Ovary (tissue), 7 donors: ENCODE measurements at regions not wholly inside any gene's neighbourhood (a gene's known extent, or its start where the extent isn't known, plus 50 kb on each side); places are given as distances from the start of the nearest gene placed in this dataset.

Experiments used
- DNase-seq, 5 donors: peaks; one replicate each; pipeline ENCODE4 v3.0.0-alpha.2; 2019 to 2020
- H3K27ac ChIP-seq, 2 donors: fragments of 200-600 bp; one replicate each; pipeline versions ENCODE4 v1.5.1 to v1.8.0; 2019 to 2022
- H3K27me3 ChIP-seq: fragments of 200-600 bp; one replicate; pipeline ENCODE4 v1.8.0; 2022
- H3K36me3 ChIP-seq: fragments of 200-600 bp; sonication (generic); one replicate; pipeline ENCODE4 v1.5.1; 2019
- H3K4me1 ChIP-seq: one replicate; pipeline ENCODE4 v1.8.1; 2013; ENCODE audit warnings: mild to moderate bottlenecking, moderate library complexity; ENCODE audit not compliant: insufficient read depth
- H3K4me3 ChIP-seq: fragments of 200-600 bp; sonication (generic); one replicate; pipeline ENCODE4 v1.5.1; 2017
- H3K9me3 ChIP-seq, 2 donors: fragments of 200-600 bp in 1 of 2; sonication (generic) in 1 of 2; one replicate each; pipeline versions ENCODE4 v1.5.1 to v1.8.1; 2013 to 2019; ENCODE audit warnings: mild to moderate bottlenecking in 1 of 2, moderate library complexity in 1 of 2
- EP300 ChIP-seq: sonication (generic); formaldehyde crosslinking; IDR thresholded peaks from one replicate; pipeline ENCODE4 v1.6.1; 2017; ENCODE audit warnings: antibody characterized with exemption
- POLR2A ChIP-seq: fragments of 450-650 bp; IDR thresholded peaks from one replicate; pipeline ENCODE4 v1.6.1; 2017; ENCODE audit warnings: antibody characterized with exemption, mild to moderate bottlenecking, moderate library complexity
- WGBS, 3 donors: extraction: QIAGEN DNeasy Blood & Tissue Kit in 1 of 3; methylation state at CpG; one replicate each; pipeline versions ENCODE4 v1.1.5 to v1.1.7; 2013 to 2017; 5-methylcytosine and 5-hydroxymethylcytosine counted together
- intact Hi-C, 4 donors: fragments of 100-400 bp; cut with DNase I; formaldehyde crosslinking; loops; one replicate each; pipeline versions ENCODE4 v1.11.0 to v1.15.1; 2022 to 2023
- TF ChIP-seq, protein P1 (sequence below), 3 donors: fragments of 450-650 bp in 2 of 3; fragments of 200-600 bp in 1 of 3; IDR thresholded peaks; one replicate each; pipeline versions ENCODE4 v1.5.1 to v1.8.0; 2016 to 2022; ENCODE audit warnings: antibody characterized with exemption in 3 of 3, mild to moderate bottlenecking in 1 of 3
- donor health status: DM: no; HTN: no; CAD: no; lungs with moderate emphysema.
- donor health status: DM: no; HTN: no; CAD: no.
- donor health status: Bipolar disorder and iron deficiency.
- donor health status: DM: no; HTN: no; CAD: no.
- donor health status: DM: yes; HTN: yes; CAD: no.

DNA sequence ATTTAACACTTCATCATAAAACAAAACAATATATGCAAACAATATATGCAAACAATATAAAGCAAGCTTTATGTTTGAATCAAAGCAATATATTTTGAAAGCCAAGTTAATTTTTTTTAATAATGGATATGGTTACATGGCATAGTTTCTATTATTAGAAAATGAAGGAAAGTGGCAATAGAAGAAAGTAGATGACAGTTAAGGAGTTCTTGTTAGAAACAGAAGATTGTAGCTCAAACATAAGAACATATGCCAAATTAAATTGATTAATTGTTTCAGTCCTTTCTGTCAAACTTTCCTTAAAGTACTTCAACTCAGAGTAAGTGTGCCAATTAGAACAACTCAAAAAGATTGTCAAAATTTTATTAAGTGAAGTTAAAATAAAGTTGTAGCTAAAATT is 1248.3 kb downstream of the SLC16A7 start:
- intact Hi-C loops: no loop called here
- Histone ChIP-seq H3K9me3 (no peaks in the 10 kb centered on the region), H3K4me3 (no peak overlapping the region), H3K27ac (no peak overlapping the region), H3K4me1 (no peaks in the 10 kb centered on the region), H3K27me3 (no peaks in the 10 kb centered on the region), H3K36me3 (no peaks in the 10 kb centered on the region)
- TF ChIP-seq, protein P1, sequence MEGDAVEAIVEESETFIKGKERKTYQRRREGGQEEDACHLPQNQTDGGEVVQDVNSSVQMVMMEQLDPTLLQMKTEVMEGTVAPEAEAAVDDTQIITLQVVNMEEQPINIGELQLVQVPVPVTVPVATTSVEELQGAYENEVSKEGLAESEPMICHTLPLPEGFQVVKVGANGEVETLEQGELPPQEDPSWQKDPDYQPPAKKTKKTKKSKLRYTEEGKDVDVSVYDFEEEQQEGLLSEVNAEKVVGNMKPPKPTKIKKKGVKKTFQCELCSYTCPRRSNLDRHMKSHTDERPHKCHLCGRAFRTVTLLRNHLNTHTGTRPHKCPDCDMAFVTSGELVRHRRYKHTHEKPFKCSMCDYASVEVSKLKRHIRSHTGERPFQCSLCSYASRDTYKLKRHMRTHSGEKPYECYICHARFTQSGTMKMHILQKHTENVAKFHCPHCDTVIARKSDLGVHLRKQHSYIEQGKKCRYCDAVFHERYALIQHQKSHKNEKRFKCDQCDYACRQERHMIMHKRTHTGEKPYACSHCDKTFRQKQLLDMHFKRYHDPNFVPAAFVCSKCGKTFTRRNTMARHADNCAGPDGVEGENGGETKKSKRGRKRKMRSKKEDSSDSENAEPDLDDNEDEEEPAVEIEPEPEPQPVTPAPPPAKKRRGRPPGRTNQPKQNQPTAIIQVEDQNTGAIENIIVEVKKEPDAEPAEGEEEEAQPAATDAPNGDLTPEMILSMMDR (IDR thresholded peaks at IDR 0.05): no peak
- TF ChIP-seq POLR2A (no peak), EP300 (no peak)
- no peak for DNase-seq

DNA sequence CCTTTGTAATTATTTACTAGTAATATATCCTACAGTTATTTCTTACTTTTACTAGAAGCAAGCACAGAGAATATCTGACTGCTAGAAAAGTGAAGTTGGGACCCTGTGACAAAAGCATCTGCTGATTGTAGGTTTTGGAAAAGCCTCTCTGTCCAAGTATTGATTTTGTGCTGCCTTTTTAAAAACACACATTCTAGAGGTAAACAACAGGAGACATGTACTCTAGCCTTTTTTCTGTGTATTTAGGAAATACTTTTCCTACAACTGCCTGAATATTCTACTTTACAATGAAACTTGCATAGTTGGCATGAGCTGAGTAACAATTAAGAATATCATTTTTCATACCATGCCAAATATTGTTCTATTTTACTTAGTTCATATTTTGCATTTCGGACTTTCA is 1249.0 kb downstream of the SLC16A7 start:
- H3K4me3 ChIP-seq: no peak overlapping the region
- no peaks in the 10 kb centered on the region for H3K36me3 ChIP-seq
- H3K27ac ChIP-seq: no peak overlapping the region
- no peak for DNase-seq
- no peaks in the 10 kb centered on the region for H3K27me3 ChIP-seq
- no peak for TF ChIP-seq POLR2A
- no peak for TF ChIP-seq EP300
- TF ChIP-seq, protein P1 (IDR thresholded peaks at IDR 0.05): no peak
- no peaks in the 10 kb centered on the region for H3K9me3 ChIP-seq
- WGBS, 3 donors: 87 to 98% (median 88%) methylated on average over 1 of the region's 1 CpG
- intact Hi-C loops: no loop called here
- H3K4me1 ChIP-seq: no peaks in the 10 kb centered on the region

DNA sequence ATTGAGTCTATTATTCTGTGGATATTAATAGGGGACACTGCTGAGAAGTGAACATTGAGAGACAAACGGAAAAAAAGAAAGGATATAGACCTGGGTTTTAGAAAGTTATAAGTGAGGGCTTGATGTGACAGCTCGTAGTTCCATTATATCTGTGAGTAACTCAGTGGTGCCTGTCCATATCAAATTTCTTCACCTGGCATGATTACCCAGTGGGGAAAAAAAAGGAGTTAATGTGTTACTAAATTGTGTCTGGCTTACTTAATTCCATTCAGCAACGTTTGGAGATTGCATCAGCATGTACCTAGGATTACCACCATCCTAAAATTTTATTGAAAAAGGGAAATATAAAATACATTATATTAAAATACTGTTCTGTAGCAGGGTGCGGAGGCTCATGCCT is 1249.9 kb downstream of the SLC16A7 start:
- H3K36me3 ChIP-seq: no peaks in the 10 kb centered on the region
- H3K9me3 ChIP-seq: no peaks in the 10 kb centered on the region
- no peaks in the 10 kb centered on the region for H3K4me1 ChIP-seq
- TF ChIP-seq, protein P1 (IDR thresholded peaks at IDR 0.05): no peak
- TF ChIP-seq EP300 (no peak), POLR2A (no peak)
- intact Hi-C loops: no loop called here
- no peak for DNase-seq
- WGBS, 3 donors: 72 to 82% (median 80%) methylated on average over 4 of the region's 4 CpGs
- H3K27me3 ChIP-seq: no peaks in the 10 kb centered on the region
- H3K27ac ChIP-seq: no peak overlapping the region
- no peak overlapping the region for H3K4me3 ChIP-seq

DNA sequence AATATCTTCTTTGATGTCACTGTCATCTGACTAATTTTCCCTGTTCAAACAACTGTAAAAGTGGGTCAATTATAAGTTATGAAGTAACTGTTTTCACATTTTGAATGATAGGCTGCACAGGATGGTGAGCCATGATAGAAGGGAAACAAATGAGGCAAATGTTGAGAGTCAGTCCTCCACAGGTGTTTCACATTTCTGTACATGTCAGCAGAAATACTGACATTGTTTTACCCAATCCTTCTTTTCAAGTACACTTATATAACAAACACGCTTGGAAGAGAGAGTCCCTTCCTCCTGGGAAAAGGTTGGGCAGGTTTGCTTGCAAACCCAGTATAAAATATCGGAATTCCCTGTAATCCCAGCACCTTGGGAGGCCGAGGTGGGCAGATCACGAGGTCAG is 1251.5 kb downstream of the SLC16A7 start:
- 72 to 89% (median 81%) methylated on average over 4 of the region's 4 CpGs for WGBS, 3 donors
- Histone ChIP-seq H3K27ac (no peak overlapping the region), H3K4me3 (no peak overlapping the region), H3K27me3 (no peaks in the 10 kb centered on the region), H3K4me1 (no peaks in the 10 kb centered on the region), H3K36me3 (no peaks in the 10 kb centered on the region), H3K9me3 (no peaks in the 10 kb centered on the region)
- intact Hi-C loops: no loop called here
- TF ChIP-seq EP300: no peak
- TF ChIP-seq POLR2A: no peak
- TF ChIP-seq, protein P1 (IDR thresholded peaks at IDR 0.05): no peak
- DNase-seq: no peak

DNA sequence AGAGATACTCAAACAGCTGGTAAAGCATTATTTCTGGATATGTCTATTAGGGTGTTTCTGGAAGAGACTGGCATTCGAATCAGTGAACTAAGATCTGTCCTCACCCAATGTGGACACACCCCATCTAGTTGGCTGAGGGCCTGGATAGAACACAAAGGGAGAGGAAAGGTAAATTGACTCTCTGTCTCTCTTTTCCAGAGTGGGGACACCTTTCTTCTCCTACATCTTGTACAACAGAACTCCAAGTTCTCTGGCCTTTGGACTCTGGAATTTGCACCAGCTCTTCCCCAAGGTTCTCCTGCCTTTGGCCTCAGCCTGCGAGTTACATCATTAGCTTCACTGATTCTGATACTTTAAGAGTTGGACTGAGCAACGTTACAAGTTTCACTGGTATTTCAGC is 1253.9 kb downstream of the SLC16A7 start:
- no peak for TF ChIP-seq EP300
- intact Hi-C loops: no loop called here
- Histone ChIP-seq H3K27ac (no peak overlapping the region), H3K9me3 (no peaks in the 10 kb centered on the region), H3K4me1 (no peaks in the 10 kb centered on the region), H3K36me3 (no peaks in the 10 kb centered on the region), H3K4me3 (no peak overlapping the region), H3K27me3 (no peaks in the 10 kb centered on the region)
- DNase-seq: no peak
- WGBS, 3 donors: 61 to 68% (median 67%) methylated on average over 3 of the region's 3 CpGs
